Testis (tissue), 2 donors: ENCODE measurements at regions not wholly inside any gene's neighbourhood (a gene's known extent, or its start where the extent isn't known, plus 50 kb on each side); places are given as distances from the start of the nearest gene placed in this dataset.

Experiments
- DNase-seq: peaks from one replicate; pipeline ENCODE4 v3.0.0-alpha.2; 2019
- H3K27ac ChIP-seq, 2 donors: fragments of 200-600 bp; sonication (generic); one replicate each; pipeline ENCODE4 v1.5.1; 2019
- H3K27me3 ChIP-seq: fragments of 200-600 bp; sonication (generic); one replicate; pipeline ENCODE4 v1.5.1; 2019
- H3K36me3 ChIP-seq: fragments of 200-600 bp; sonication (generic); one replicate; pipeline ENCODE4 v1.5.1; 2017; ENCODE audit warnings: low read depth; ENCODE audit errors: missing control alignments
- H3K4me1 ChIP-seq: fragments of 200-600 bp; sonication (generic); one replicate; pipeline ENCODE4 v1.5.1; 2019
- H3K4me3 ChIP-seq, 2 donors: fragments of 200-600 bp; sonication (generic); one replicate each; pipeline ENCODE4 v1.5.1; 2017 to 2019
- H3K9me3 ChIP-seq: fragments of 200-600 bp; sonication (generic); one replicate; pipeline ENCODE4 v1.5.1; 2017
- CTCF ChIP-seq, 3 experiments: fragments of 450-650 bp in 2 of 3; fragments of 200-600 bp in 1 of 3; sonication (generic) in 1 of 3; IDR thresholded peaks; one replicate each; pipeline ENCODE4 v1.5.1; 2016 to 2019; ENCODE audit warnings: antibody characterized with exemption in 3 of 3, mild to moderate bottlenecking in 2 of 3, moderate library complexity in 1 of 3
- POLR2A ChIP-seq: fragments of 450-650 bp; IDR thresholded peaks from one replicate; pipeline ENCODE4 v1.6.1; 2017; ENCODE audit warnings: antibody characterized with exemption, mild to moderate bottlenecking, moderate library complexity
- WGBS, 2 donors: methylation state at CpG; one replicate each; pipeline ENCODE4 v1.1.5; 2018; 5-methylcytosine and 5-hydroxymethylcytosine counted together
- intact Hi-C: fragments of 100-400 bp; cut with DNase I; formaldehyde crosslinking; loops from one replicate; pipeline ENCODE4 v1.15.1; 2023; ENCODE audit warnings: low total_unique reads

- Histone ChIP-seq H3K9me3 (no peaks in the 10 kb centered on the region), H3K27me3 (no peaks in the 10 kb centered on the region), H3K27ac (no peak overlapping the region), H3K4me3 (no peak overlapping the region), H3K4me1 (no peaks in the 10 kb centered on the region), H3K36me3 (no peaks in the 10 kb centered on the region)
- TF ChIP-seq CTCF (IDR thresholded peaks at IDR 0.05) = no peak
- no peak for TF ChIP-seq POLR2A
- 60 to 76% methylated on average over 3 to 14 of the region's 14 CpGs for WGBS, 2 donors
- intact Hi-C loops = no loop called here
- DNase-seq = no peak
Measured at GRCh38 chr6:50239853-50240252, 190.1 kb upstream of the DEFB112 start.

GRCh38 chr6:50240986-50241385 is 191.3 kb upstream of the DEFB112 start:
- no peaks in the 10 kb centered on the region for H3K27me3 ChIP-seq
- DNase-seq = no peak
- TF ChIP-seq CTCF (IDR thresholded peaks at IDR 0.05) (no peak), POLR2A (no peak)
- H3K36me3 ChIP-seq = no peaks in the 10 kb centered on the region
- 83% methylated on average over 2 to 8 of the region's 8 CpGs for WGBS, 2 donors
- no peak overlapping the region for H3K27ac ChIP-seq
- H3K4me1 ChIP-seq = no peaks in the 10 kb centered on the region
- no peak overlapping the region for H3K4me3 ChIP-seq
- intact Hi-C loops = no loop called here
- H3K9me3 ChIP-seq = no peaks in the 10 kb centered on the region

GRCh38 chr6:50249493-50249892 is 199.8 kb upstream of the DEFB112 start:
- no peak for DNase-seq
- H3K9me3 ChIP-seq = no peaks in the 10 kb centered on the region
- H3K27me3 ChIP-seq = no peaks in the 10 kb centered on the region
- no peak overlapping the region for H3K27ac ChIP-seq
- H3K4me1 ChIP-seq = no peaks in the 10 kb centered on the region
- 25 to 71% methylated on average over 2 of the region's 2 CpGs for WGBS, 2 donors
- no peak overlapping the region for H3K4me3 ChIP-seq
- no peaks in the 10 kb centered on the region for H3K36me3 ChIP-seq
- intact Hi-C loops = no loop called here
- TF ChIP-seq POLR2A (no peak), CTCF (IDR thresholded peaks at IDR 0.05) (no peak)

GRCh38 chr6:50257322-50257721 is 207.6 kb upstream of the DEFB112 start:
- Histone ChIP-seq H3K27me3 (no peaks in the 10 kb centered on the region), H3K9me3 (no peaks in the 10 kb centered on the region), H3K4me3 (no peak overlapping the region), H3K36me3 (no peaks in the 10 kb centered on the region), H3K27ac (no peak overlapping the region), H3K4me1 (no peaks in the 10 kb centered on the region)
- no peak for TF ChIP-seq CTCF (IDR thresholded peaks at IDR 0.05)
- TF ChIP-seq POLR2A = no peak
- no peak for DNase-seq
- 83 to 100% methylated on average over 1 of the region's 1 CpG for WGBS, 2 donors
- intact Hi-C loops = no loop called here

- Histone ChIP-seq H3K36me3 (no peaks in the 10 kb centered on the region), H3K27me3 (no peaks in the 10 kb centered on the region), H3K4me3 (no peak overlapping the region), H3K9me3 (no peaks in the 10 kb centered on the region), H3K27ac (no peak overlapping the region), H3K4me1 (no peaks in the 10 kb centered on the region)
- intact Hi-C loops = no loop called here
- TF ChIP-seq POLR2A (no peak), CTCF (IDR thresholded peaks at IDR 0.05) (no peak)
- WGBS, 2 donors = 80 to 97% methylated on average over 1 to 2 of the region's 2 CpGs
- DNase-seq = no peak
Measured at GRCh38 chr6:50259903-50260302, 210.2 kb upstream of the DEFB112 start.
